ENCODE measurements at regions not wholly inside any gene's neighbourhood (a gene's known extent, or its start where the extent isn't known, plus 50 kb on each side); places are given as distances from the start of the nearest gene placed in this dataset.

- TF ChIP-seq CTCF (IDR thresholded peaks at IDR 0.05; ENCODE audit: low read depth, low read length) (no peak), EZH2phosphoT487 (IDR thresholded peaks at IDR 0.05; ENCODE audit: low read depth) (no peak)
Measured at GRCh38 chr17:51425773-51426172, 165.4 kb downstream of the UTP18 start.
